22Rv1 (cell line): ENCODE measurements at regions not wholly inside any gene's neighbourhood (a gene's known extent, or its start where the extent isn't known, plus 50 kb on each side); places are given as distances from the start of the nearest gene placed in this dataset.

Experiments used
- CTCF ChIP-seq: fragments of 450-650 bp; IDR thresholded peaks from 2 replicates; pipeline ENCODE4 v1.5.1; 2017; ENCODE audit warnings: mild to moderate bottlenecking
- ZFX ChIP-seq: fragments of 450-650 bp; IDR thresholded peaks from 2 replicates; pipeline ENCODE4 v1.6.1; 2017; ENCODE audit warnings: antibody characterized with exemption, borderline replicate concordance

DNA sequence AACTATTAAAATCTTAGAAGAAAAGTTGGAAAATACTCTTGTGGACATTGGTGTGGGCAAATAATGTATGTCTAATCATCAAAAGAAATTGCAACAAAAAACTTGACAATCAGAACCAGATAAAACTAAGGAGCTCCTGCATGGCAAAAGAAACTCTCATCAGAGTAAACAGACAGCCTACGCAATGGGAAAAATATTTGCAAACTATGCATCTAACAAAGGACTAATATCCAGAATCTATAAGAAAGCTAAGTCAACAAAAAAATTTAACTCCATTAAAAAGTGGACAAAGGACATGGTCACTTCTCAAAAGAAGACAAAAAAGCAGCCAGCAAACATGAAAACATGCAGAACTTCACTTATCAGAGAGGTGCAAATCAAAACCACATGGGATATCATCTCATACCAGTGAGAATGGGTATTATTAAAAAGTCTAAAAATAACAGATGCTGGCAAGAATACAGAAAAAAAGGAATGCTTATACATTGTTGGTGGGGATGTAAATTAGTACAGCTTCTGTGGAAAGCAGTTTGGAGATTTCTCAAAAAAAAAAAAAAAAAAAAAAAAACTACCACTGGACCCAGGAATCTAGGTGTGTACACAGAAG is 99.7 kb upstream of the TOP3B start:
- TF ChIP-seq CTCF = no peak
- TF ChIP-seq ZFX = no peak
